GM19043 (cell line): ENCODE measurements at regions not wholly inside any gene's neighbourhood (a gene's known extent, or its start where the extent isn't known, plus 50 kb on each side); places are given as distances from the start of the nearest gene placed in this dataset.
"Not testable (repeated sequence)": the region's sequence is repeated elsewhere in the genome, so short reads cannot be mapped to it uniquely, and the experiment has no call there.

Experiments used
- ATAC-seq: cut with Tn5 transposase; IDR thresholded peaks from one replicate; pipeline ENCODE4 v1.9.1; 2021; ENCODE audit warnings: low read depth; ENCODE audit not compliant: unreplicated experiment

DNA sequence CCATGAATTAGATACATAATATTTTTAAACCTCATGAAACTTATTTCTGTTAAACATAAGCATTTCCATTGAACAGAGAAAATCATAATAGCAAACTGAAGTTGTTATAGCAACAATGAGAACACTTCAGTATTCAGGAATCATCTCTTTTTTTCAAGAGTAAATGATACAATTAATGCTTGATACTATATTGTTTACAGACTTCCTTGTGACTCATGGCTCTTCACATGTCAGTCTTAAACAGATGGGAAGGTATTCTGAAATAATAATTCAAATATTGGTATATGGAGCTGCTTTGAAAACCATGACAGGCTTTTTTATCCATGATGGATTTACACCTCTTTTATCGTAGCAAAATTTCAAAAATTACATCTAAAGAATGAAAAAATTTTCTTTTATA, 226.5 kb upstream of the RBMS1 start:
- ATAC-seq = no peak

DNA sequence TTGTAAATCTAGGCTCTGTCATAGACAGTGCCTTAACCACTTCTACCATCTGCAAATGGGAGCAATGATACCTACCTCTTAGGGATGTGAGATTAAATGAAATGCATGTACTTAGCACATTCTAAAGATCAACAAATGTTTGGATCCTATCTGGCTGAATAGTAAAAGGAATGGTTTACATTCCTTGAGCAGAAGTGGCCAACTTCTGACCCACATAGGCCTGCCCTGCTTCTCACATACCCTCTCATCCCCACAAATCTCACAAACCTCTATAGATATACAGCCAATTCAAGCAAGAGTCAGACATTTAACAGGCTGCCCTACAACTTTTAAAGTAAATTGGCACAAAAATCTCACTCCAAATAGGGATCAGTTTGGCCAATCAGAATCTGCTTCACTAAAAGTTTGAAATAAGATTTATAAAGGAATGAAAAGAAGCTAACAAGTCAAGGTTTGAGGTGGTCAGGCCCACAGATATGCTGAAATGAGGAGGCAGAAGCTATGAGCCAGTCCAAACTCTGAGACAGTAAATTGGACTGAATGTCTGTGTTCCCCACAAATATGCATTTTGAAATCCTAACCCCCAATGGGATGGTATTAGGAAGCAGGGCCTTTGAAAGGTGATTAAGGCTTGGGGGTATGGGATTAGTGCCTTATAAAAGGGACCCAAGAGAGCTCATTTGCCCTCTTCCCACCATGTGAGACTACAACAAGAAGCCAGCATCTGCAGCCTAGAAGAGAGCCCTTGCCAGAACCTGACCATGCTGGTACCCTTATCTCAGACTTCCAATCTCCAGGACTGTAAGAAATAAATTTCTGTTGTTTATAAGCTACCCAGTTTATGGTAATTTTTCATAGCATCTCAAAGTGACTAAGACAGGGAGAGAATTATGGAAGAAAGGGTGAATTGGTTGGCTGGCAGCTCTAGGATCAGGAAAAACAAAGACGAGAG, 227.8 kb upstream of the RBMS1 start:
- ATAC-seq = no peak

DNA sequence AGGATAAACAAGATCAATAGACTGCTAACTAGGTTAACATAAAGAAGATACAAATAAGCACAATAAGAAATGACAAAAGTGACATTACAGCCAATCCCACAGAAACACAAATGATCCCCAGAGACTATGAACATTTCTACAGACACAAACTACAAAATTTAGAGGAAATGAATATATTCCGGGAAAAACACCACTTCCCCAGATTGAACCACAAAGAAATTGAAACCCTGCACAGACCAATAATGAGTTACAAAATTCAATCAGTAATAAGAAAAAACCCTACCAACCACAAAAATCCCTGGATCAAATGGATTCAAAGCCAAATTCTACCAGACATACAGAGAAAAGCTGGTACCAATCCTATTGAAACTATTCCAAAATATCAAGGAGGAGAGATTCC, 232.4 kb upstream of the RBMS1 start:
- no peak for ATAC-seq

DNA sequence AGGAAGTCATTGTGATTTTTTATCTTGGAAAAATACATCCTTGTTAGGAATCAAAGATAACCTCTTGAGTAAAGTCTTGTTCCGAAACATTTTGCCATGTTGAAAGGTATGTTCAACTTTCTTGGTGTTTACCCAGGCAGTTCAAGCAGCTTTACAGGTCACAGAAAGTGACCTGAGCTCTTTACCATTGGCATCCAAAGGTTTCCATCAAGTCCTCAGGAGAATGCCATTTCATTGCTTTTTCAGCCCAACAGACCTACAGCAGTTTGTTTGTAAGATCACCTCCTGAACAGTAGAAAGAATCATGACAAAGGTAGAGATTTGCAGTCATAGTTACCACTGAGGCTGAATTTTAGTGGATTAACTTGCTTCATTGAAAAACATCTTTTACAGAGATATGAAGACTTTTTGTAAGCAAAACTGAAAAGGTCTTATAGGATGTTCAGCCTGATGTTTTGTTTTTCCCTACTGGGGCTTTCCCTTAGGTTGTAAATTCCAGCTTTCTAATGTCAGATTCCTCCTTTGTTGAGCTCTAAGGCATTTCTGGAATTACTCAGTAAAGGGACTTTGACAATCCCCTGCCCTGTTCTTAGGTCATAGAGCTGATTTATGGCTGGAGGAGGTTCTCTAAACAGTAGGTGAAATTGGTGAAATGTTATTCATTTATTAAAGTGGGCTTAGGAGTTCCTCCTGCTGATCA, 236.8 kb upstream of the RBMS1 start:
- ATAC-seq = no peak

DNA sequence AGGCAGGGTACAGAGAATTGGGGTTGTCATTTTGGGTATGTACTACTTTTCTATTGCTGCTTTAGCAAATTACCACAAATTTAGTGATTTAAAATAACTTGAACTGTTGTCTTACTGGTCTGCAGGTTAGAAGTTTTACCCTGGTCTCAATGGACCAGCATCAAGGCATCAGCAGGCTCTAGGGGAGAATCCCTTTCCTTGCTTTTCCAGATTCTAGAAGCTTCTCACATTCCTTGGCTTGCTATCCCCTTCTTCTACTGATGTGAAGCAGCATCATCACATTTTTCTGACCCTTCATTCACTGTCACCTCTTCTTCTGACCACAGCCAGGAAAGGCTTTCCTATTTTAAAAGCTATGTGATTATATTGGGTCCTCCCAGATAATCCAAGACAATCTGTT, 237.8 kb upstream of the RBMS1 start:
- ATAC-seq = no peak

DNA sequence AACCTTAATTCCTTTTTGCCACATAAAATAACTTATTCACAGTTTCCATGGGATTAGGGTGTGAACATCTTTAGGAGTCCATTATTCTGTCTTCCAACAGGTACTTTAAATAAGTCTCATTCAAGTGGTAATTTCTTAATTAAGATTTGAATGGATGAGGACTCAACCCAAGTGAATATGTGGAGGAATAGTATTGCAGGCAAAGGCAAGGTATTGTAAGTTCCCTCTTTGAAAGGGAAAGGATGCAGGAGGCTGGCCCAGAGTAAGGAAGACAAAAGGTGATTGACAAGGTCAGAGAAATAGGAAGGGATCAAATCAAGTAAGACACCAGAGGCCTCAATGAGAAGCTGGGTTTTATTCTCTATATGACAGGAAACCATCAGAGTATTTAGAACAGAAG, 238.2 kb upstream of the RBMS1 start:
- no peak for ATAC-seq

DNA sequence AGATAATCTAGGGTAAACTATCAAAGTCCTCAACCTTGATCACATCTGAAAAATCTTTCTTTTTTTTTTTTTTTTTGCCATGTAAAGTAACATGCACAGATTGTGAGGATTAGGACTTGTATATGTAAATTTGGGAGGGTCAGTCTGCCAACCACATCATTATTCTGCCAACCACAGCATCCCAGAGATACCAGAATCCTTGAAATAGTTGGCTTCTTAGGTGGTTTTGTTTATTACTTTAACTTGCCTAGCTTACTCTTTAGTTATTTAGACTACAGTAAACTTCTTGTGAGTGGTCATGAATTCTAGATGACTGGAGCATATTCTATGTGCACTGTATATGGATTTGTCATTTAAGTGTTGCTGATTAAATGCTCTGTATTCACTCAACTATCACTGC, 242.1 kb upstream of the RBMS1 start:
- no peak for ATAC-seq

DNA sequence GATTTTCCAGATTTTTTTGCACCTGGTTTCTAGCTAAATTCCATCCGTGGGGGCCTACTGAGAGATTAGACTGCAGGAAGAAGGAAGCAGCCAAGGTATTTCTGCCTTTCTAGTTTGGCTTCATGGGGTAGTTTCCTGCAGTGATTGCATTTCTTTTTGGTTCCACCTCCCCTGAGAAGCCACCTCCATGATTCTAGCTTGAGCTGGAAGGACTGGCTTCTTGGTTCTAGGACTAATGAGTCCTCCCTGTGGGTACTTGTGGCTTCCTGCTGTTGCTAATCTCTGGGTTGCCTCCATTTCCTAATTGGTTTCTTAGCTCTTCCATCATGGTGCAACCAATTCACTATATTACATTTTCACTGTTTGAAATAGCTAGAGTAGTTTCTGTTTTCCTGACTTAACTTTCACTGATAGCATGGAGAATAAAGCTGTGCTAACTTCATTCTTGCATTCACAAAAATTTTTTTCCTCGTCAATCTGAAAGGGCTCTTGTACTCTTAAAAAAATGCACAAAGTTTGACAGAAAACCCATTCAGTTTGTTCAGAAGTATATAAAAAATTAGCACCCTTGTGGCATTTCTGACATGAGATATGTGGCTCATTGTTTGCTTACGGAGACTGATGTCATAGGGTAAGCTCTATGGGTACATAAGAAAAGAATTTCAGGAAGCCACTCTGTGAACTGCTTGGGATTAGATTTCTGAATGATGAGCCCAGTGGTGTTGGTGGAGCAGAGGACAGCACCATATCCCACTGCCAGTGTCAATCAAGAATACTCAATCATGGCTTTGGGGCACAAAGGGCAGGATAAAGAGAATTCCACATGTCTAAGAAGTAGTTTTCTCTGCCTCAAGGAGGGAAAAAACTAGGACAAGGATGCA, 242.8 kb upstream of the RBMS1 start:
- ATAC-seq = no peak

DNA sequence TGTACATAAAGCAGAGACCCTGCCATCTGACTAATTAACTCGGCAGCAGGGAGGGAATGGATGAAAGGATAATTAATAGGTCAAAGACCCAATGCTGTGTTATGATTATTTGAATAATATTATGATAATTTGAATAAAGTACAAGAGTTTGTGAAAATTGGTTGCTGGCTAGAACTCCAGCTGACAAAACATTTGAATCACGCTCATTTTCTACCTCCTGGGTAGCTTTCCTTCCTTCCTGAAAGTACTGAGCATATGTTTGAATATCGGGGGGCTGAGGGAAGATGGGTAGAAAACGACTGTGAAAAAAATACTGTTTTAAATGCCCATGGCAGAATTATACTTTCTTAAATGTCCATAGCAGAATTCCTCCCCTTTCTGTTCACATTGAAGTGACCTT, 243.6 kb upstream of the RBMS1 start:
- ATAC-seq = no peak

DNA sequence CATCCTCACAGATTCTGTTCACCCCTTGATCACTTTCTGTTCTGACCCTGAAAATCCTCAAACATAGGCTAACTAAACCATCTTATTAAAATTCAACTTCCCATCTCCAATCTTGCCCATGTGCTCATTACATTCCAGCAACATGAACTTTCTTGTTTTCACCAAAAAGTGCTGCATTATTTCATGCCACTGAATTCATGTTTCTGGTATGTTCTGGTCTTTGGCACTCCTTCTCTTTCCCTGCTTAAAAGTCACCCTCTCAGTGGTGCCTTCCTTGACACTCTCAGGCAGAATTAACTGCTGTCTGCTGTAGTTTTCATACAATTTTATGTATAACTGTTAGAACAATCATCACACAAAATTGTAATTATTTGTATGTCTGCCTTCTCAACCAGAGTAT, 247.7 kb upstream of the RBMS1 start:
- ATAC-seq = no peak

DNA sequence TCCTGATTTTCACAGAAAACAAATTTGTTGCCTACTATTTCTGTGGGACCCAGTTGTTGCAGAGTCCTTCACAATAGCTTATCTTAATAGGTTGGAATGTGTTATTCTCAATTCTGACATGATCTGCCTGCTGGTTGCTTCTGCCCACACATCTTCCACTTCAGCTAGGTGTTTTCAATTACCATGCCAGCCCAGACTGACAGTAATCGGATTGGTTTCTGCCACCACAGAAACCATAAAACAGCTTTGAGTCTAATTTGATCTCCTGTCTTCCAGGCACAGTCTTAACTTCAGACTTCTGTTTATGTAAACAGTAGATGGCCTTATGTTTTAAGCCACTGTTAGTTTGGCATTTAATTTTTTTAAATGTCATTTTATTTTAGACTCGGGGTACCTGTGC, 248.2 kb upstream of the RBMS1 start:
- ATAC-seq = no peak

DNA sequence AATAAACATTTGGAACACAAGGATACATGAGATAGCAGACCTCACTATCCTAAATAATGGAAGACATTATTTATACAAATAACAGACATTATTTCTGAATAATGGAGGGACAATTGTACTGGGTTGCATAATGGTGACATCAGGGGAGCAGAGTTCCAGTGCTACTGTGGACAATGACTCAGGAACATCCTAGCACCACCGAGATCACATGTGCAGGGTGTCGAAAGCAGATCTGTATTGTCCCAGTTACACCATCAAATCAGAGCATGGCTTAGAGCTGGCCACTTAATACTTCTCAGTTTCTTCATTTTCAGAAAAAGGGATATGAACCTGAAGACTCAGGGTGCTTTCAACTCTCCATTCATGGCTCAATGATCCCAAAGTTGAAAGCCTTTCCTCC, 249.1 kb upstream of the RBMS1 start:
- no peak for ATAC-seq

DNA sequence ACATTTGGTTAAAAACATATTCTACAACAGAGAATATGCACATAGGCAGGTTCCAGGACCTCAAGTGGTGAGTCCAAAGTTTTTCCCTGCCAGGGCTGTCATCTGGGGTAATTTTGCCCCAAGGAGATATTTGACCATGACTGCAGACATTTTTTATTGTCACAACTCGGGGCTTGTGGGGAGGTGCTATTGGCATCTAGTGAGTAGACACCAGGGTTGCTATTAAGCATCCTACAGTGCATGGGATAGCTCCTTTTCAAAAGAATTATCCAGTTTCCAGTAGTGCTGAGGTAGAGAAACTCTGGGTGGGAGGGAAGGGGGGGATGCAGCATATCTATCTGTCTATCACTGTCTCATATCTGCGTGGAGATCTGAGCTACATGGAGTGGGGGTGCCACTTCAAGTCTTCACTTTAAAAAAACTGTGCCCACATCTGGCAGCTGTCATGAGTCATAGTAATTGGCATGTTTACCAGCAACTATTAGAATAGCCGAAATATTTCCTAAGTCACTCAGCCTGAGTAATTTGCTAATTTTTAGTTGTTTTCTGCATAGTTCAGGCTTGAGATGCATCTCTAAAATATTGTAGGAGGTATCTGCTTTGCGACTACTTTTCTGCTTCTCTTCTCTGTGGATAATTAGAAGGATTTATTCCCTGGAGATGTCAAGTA, 254.0 kb upstream of the RBMS1 start:
- ATAC-seq = no peak

DNA sequence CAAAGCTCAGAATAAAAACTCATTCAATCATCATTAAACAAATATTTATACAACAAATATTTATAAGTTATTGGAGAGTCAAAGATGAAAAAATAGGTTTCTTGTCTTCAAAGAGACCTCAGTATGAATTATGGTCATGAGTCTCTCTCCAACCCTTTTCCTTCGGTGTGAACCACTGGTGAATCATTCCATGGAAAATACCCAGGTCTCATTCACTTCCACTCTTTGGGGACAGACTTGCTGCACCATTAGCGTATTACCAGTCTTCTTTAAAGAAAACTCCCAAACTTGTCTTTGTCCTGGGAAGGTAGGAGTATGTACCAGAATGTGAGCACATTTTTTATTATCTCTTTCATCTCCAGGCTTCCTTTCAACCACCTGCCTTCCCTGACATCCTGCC, 257.4 kb upstream of the RBMS1 start:
- ATAC-seq = no peak

DNA sequence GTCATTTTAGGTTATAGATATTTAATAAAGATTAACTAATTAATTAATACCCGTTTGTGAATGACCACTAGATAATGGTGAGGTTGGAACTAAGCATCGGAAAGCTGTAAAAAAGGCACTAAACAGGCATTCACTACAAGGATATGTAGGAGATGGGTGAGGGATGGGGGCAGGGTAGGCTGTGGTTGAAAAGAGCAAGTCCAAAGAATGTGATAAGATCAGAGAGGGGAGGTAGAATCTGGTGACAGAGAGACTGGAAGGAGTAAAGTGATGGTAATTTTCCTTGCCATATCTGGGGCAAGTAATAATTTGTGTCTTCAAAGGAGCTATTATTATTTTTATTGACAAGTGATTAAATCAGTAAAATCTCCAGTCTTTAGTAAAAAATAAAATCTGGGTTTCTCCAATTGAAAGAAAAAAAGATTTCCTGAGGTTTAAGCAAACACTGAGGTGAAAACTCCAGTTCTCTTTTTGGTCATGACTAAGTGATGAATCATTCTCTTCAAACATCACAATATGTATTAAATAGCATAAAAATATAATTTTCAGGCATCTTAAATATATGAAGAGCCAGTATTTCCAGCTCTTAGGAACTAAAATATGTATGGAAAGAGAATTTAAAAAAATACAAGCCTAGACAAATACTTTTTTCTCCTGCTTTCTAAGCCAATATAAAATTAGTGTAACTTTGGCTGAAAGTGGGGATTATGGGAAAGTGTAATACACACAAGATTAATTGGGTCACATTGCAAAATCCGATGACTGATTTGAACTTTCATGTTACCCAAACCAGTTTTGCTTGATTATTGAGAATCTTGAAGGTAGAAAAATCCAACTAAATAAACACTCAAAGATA, 259.1 kb upstream of the RBMS1 start:
- ATAC-seq = no peak

DNA sequence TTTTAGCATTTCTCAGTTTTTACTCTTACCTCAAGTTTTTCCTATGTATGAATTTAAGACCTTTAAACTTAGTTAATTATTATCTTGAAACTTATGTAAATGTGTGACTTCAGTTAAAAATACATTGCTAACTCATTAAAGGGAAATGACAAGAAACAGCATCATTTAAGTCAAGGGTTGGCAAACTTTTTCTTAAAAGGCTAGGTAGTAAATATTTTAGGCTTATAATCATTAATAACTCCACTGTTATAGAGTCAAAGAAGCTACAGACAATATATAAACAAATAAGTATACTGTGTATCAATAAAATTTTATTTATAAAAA, 259.7 kb upstream of the RBMS1 start:
- ATAC-seq = no peak

DNA sequence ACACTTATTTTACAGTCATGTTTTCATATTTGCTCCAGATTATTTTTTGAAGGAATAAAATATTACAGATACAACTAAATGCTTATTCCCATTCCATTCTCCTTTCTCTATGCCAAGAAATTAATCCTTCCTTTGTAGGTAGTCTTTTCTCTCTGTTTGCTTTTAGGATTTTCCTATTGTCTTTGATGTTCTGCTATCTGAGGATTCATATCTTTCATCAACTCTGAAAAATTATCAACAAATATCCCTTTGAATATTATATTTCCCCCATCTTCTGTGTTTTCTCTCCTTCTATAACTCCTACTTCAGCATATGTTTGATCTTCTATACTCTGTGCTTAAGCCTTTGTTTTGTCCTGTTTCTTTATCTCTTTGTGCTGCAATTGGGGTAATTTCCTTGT, 260.4 kb upstream of the RBMS1 start:
- no peak for ATAC-seq

DNA sequence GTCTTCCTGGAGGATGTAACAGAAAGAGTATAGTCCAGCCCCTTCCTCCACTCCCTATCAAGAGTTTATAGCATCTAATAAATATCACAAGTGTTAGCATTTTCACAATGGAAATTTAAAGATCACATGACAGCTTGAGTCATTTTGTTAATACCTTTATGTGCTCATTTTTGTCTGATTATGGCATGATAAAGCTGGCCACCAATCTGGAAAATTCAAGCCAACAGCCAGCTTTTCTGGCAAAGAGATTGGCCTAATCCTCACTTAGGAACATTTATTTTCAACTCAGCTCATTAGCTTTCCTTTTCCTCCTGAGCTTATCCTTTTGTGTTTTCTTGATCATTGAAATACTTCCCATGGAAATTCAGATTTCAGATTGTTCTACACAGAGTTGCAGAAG, 262.9 kb upstream of the RBMS1 start:
- no peak for ATAC-seq

DNA sequence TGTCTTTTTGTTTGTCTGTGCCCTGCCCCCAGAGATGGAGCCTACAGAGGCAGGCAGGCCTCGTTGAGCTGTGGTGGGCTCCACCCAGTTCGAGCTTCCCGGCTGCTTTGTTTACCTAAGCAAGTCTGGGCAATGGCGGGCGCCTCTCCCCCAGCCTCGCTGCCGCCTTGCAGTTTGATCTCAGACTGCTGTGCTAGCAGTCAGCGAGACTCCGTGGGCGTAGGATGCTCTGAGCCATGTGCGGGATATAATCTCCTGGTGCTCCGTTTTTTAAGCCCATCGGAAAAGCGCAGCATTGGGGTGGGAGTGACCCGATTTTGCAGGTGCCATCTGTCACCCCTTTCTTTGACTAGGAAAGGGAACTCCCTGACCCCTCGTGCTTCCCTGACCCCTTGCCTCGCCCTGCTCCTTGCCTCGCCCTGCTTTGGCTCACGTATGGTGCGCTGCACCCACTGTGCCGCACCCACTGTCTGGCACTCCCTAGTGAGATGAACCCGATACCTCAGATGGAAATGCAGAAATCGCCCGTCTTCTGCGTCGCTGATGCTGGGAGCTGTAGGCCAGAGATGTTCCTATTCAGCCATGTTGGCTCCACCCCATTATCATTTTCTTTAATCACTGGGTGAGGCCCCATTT, 269.0 kb upstream of the RBMS1 start:
- not testable (repeated sequence) for ATAC-seq
